ENCODE measurements at regions not wholly inside any gene's neighbourhood (a gene's known extent, or its start where the extent isn't known, plus 50 kb on each side); places are given as distances from the start of the nearest gene placed in this dataset.

DNA sequence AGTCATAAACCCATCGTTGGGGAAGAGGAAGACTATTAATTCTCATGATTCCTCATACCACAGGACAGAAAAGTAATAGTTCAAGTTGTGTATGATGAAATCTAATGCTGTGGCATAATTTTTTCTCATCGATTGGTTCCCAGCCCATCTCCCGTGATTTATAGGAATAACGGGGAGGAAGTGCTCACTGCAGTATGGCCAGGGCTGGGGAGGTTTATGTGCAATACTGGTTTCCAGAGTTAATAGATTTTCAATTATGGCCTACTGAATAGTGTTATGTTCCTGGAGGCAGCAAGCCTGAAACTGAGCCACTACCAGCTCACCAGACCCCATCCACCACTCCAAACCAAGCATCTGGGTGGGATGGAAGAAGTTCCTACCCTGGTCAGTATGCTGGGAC lies 147.1 kb upstream of the NCAM1 start:
- no peak for DNase-seq (ENCODE audit: low read depth, low spot score)
- Histone ChIP-seq H3K4me1 (ENCODE audit: control insufficient read depth, extremely low read depth, insufficient read depth, low read length) (no peaks in the 10 kb centered on the region), H3K9me1 (replicated peaks; ENCODE audit: control insufficient read depth, extremely low read depth, insufficient read depth, low read length) (no peaks in the 10 kb centered on the region), H3K4me3 (replicated peaks in 1 of 3; ENCODE audit: insufficient read depth in 1 of 3, low read depth in 1 of 3, low read length in 3 of 3) (no peak overlapping the region), H3K79me2 (ENCODE audit: control insufficient read depth, insufficient read depth, low read length) (no peaks in the 10 kb centered on the region), H2AFZ (ENCODE audit: low read depth, low read length) (no peak overlapping the region), H3K27me3 (ENCODE audit: control insufficient read depth in 2 of 2, insufficient read depth in 2 of 2, low read length in 2 of 2) (no peaks in the 10 kb centered on the region), H4K20me1 (replicated peaks; ENCODE audit: control insufficient read depth, extremely low read depth, insufficient read depth, low read length) (no peaks in the 10 kb centered on the region), H3K9ac (replicated peaks; ENCODE audit: extremely low read depth, insufficient read depth, low read length) (no peak overlapping the region), H3K36me3 (ENCODE audit: control insufficient read depth in 2 of 2, extremely low read depth in 1 of 2, insufficient read depth in 2 of 2, low read length in 2 of 2) (no peaks in the 10 kb centered on the region), H3K4me2 (ENCODE audit: insufficient read depth, low read length) (no peak overlapping the region), H3K27ac (ENCODE audit: insufficient read depth, low read depth, low read length) (no peak overlapping the region), H3K9me3 (replicated peaks; ENCODE audit: control insufficient read depth, insufficient read depth, low read length) (no peaks in the 10 kb centered on the region)
- ChIA-PET POLR2A (no interaction called here), CTCF (no interaction called here)
- no peak for FAIRE-seq
- BruUV-seq (replicated peaks): no TSS peak
- intact Hi-C loops (cut with micrococcal nuclease) (no loop called here), dilution Hi-C loops (cut with MboI; ENCODE audit: extremely low pct_ligation_motif_present, low sequenced_read_pairs) (no loop called here)
- TF ChIP-seq, protein P1, sequence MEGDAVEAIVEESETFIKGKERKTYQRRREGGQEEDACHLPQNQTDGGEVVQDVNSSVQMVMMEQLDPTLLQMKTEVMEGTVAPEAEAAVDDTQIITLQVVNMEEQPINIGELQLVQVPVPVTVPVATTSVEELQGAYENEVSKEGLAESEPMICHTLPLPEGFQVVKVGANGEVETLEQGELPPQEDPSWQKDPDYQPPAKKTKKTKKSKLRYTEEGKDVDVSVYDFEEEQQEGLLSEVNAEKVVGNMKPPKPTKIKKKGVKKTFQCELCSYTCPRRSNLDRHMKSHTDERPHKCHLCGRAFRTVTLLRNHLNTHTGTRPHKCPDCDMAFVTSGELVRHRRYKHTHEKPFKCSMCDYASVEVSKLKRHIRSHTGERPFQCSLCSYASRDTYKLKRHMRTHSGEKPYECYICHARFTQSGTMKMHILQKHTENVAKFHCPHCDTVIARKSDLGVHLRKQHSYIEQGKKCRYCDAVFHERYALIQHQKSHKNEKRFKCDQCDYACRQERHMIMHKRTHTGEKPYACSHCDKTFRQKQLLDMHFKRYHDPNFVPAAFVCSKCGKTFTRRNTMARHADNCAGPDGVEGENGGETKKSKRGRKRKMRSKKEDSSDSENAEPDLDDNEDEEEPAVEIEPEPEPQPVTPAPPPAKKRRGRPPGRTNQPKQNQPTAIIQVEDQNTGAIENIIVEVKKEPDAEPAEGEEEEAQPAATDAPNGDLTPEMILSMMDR (IDR thresholded peaks at IDR 0.05; ENCODE audit: extremely low read depth in 1 of 2, insufficient read depth in 1 of 2, low read depth in 1 of 2, low read length in 2 of 2): no peak
- TF ChIP-seq POLR2AphosphoS5 (IDR thresholded peaks at IDR 0.05; ENCODE audit: insufficient read depth, low read depth, low read length) (no peak), GATA2 (IDR thresholded peaks at IDR 0.05; ENCODE audit: insufficient read depth, insufficient read length, low read depth, low read length) (no peak), FOS (IDR thresholded peaks at IDR 0.05; ENCODE audit: borderline replicate concordance, insufficient read depth, low read length) (no peak), MYC (IDR thresholded peaks at IDR 0.05; ENCODE audit: low read depth, low read length) (no peak), EZH2 (IDR thresholded peaks at IDR 0.05; ENCODE audit: borderline replicate concordance, low read depth, low read length, severe bottlenecking) (no peak), POLR2A (IDR thresholded peaks at IDR 0.05; ENCODE audit: low read depth, low read length) (no peak), JUN (IDR thresholded peaks at IDR 0.05; ENCODE audit: borderline replicate concordance, insufficient read depth, insufficient read length, low read depth) (no peak)
- TF ChIP-seq, protein P2, sequence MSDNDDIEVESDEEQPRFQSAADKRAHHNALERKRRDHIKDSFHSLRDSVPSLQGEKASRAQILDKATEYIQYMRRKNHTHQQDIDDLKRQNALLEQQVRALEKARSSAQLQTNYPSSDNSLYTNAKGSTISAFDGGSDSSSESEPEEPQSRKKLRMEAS (IDR thresholded peaks at IDR 0.05; ENCODE audit: insufficient read depth, insufficient read length): no peak
